Lung (tissue), 11 donors: ENCODE measurements at regions not wholly inside any gene's neighbourhood (a gene's known extent, or its start where the extent isn't known, plus 50 kb on each side); places are given as distances from the start of the nearest gene placed in this dataset.

Experiments
- ATAC-seq: fragments of 200-7000 bp; cut with Tn5 transposase; one replicate; pipeline ENCODE4 v1.9.1; 2020; ENCODE audit warnings: moderate number of reproducible peaks; ENCODE audit not compliant: insufficient read depth, low FRiP score
- DNase-seq, 3 donors: peaks; one replicate each; pipeline ENCODE4 v3.0.0-alpha.2; 2013 to 2017
- H3K27ac ChIP-seq, 2 donors: one replicate each; pipeline ENCODE4 v1.5.1; 2013; ENCODE audit warnings: mild to moderate bottlenecking in 2 of 2, moderate library complexity in 2 of 2, control low read depth in 1 of 2, inconsistent platforms in 1 of 2, low read depth in 1 of 2, low read length in 1 of 2
- H3K27me3 ChIP-seq, 3 donors: one replicate each; pipeline ENCODE4 v1.5.1; 2013; ENCODE audit warnings: low read length in 2 of 3; ENCODE audit not compliant: control insufficient read depth in 3 of 3, insufficient read depth in 3 of 3
- H3K36me3 ChIP-seq, 4 donors: one replicate each; pipeline ENCODE4 v1.5.1; 2013; ENCODE audit warnings: low read length in 4 of 4, mild to moderate bottlenecking in 1 of 4, moderate library complexity in 1 of 4; ENCODE audit not compliant: control insufficient read depth in 4 of 4, insufficient read depth in 4 of 4
- H3K4me1 ChIP-seq, 5 donors: one replicate each; pipeline ENCODE4 v1.5.1; 2013; ENCODE audit warnings: low read length in 5 of 5, mild to moderate bottlenecking in 2 of 5, moderate library complexity in 1 of 5; ENCODE audit not compliant: control insufficient read depth in 5 of 5, insufficient read depth in 5 of 5
- H3K4me3 ChIP-seq: one replicate; pipeline ENCODE4 v1.5.1; 2013; ENCODE audit warnings: mild to moderate bottlenecking, control low read depth, moderate library complexity
- H3K9ac ChIP-seq, 2 donors: one replicate each; pipeline ENCODE4 v1.5.1; 2013; ENCODE audit warnings: low read length in 2 of 2, control low read depth in 1 of 2; ENCODE audit not compliant: insufficient read depth in 1 of 2
- H3K9me3 ChIP-seq, 4 donors: one replicate each; pipeline ENCODE4 v1.5.1; 2013; ENCODE audit warnings: low read length in 3 of 4, mild to moderate bottlenecking in 1 of 4, moderate library complexity in 1 of 4; ENCODE audit not compliant: control insufficient read depth in 4 of 4, insufficient read depth in 3 of 4
- CTCF ChIP-seq: IDR thresholded peaks from 2 replicates; pipeline ENCODE4 v1.5.1; 2012; ENCODE audit warnings: mild to moderate bottlenecking; ENCODE audit errors: control extremely low read depth, extremely low read depth
- WGBS, 2 donors: extraction: QIAGEN DNeasy Blood & Tissue Kit; methylation state at CpG; one replicate each; pipeline ENCODE4 v1.1.7; 2013; 5-methylcytosine and 5-hydroxymethylcytosine counted together
- donor health status: control.
- donor health status: control.
- donor health status: Bipolar disorder and iron deficiency.
- donor health status: healthy.
- donor health status: DM: yes; HTN: yes; CAD: no.

GRCh38 chr13:77397636-77398035 lies 70.7 kb upstream of the MYCBP2 start:
- Histone ChIP-seq H3K36me3 (no peaks in the 10 kb centered on the region), H3K27ac (no peak overlapping the region), H3K4me3 (no peak overlapping the region), H3K4me1 (no peaks in the 10 kb centered on the region), H3K27me3 (peaks cover 0 to 2% (median 0%) of the 10 kb centered on the region in 3 donors), H3K9ac (no peak overlapping the region), H3K9me3 (no peaks in the 10 kb centered on the region)
- TF ChIP-seq CTCF, result no peak
- WGBS, 2 donors, result 88 to 93% methylated on average over 2 of the region's 2 CpGs
- DNase-seq (no peak), ATAC-seq (no peak)

- H3K27ac ChIP-seq, result no peak overlapping the region
- no peak overlapping the region for H3K4me3 ChIP-seq
- no peak for TF ChIP-seq CTCF
- H3K27me3 ChIP-seq, result peaks cover 0 to 2% (median 0%) of the 10 kb centered on the region in 3 donors
- no peaks in the 10 kb centered on the region for H3K36me3 ChIP-seq
- no peak for ATAC-seq
- no peaks in the 10 kb centered on the region for H3K4me1 ChIP-seq
- no peaks in the 10 kb centered on the region for H3K9me3 ChIP-seq
- no peak for DNase-seq
- H3K9ac ChIP-seq, result no peak overlapping the region
Measured at GRCh38 chr13:77391475-77391874, 64.6 kb upstream of the MYCBP2 start.

GRCh38 chr13:77390391-77390790 lies 63.5 kb upstream of the MYCBP2 start:
- H3K4me3 ChIP-seq, result no peak overlapping the region
- DNase-seq, result no peak
- H3K4me1 ChIP-seq, result no peaks in the 10 kb centered on the region
- H3K9me3 ChIP-seq, result peaks cover 0 to 7% (median 0%) of the 10 kb centered on the region in 4 donors
- WGBS, 2 donors, result 56 to 66% methylated on average over 3 of the region's 3 CpGs
- ATAC-seq, result no peak
- H3K27me3 ChIP-seq, result peaks cover 0 to 2% (median 0%) of the 10 kb centered on the region in 3 donors
- no peak overlapping the region for H3K9ac ChIP-seq
- no peak for TF ChIP-seq CTCF
- H3K36me3 ChIP-seq, result no peaks in the 10 kb centered on the region
- H3K27ac ChIP-seq, result no peak overlapping the region

- Histone ChIP-seq H3K4me3 (no peak overlapping the region), H3K36me3 (no peaks in the 10 kb centered on the region), H3K9me3 (peaks cover 0 to 7% (median 0%) of the 10 kb centered on the region in 4 donors), H3K4me1 (no peaks in the 10 kb centered on the region), H3K27me3 (peaks cover 0 to 2% (median 0%) of the 10 kb centered on the region in 3 donors), H3K9ac (no peak overlapping the region), H3K27ac (no peak overlapping the region)
- ATAC-seq, result no peak
- TF ChIP-seq CTCF, result no peak
- no peak for DNase-seq
Measured at GRCh38 chr13:77389625-77390000, 62.7 kb upstream of the MYCBP2 start.
